ENCODE measurements at regions not wholly inside any gene's neighbourhood (a gene's known extent, or its start where the extent isn't known, plus 50 kb on each side); places are given as distances from the start of the nearest gene placed in this dataset.

GRCh38 chr4:158007566-158007965 is 165.3 kb downstream of the GASK1B start:
- no peak for DNase-seq

GRCh38 chr4:158006990-158007389 is 165.8 kb downstream of the GASK1B start:
- no peak for DNase-seq

DNA sequence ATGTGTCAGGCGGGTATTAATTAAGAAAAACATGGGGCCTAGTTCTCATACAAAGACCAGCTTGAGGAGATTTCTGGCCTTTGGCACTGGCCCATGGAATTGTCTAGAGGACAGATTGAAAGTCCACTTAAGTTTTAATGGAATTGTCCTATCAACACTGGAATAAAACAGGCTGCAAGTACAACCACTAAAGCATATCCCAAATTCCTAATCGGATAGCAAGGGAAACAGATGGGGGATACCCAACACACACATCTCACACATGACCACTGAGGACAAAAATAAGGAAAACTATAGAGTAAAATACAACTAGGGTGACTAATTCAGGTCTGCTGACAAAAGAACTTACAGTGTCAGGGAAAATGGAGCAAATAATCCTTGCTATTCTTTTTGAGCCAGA is 167.8 kb downstream of the GASK1B start:
- no peak for DNase-seq

DNA sequence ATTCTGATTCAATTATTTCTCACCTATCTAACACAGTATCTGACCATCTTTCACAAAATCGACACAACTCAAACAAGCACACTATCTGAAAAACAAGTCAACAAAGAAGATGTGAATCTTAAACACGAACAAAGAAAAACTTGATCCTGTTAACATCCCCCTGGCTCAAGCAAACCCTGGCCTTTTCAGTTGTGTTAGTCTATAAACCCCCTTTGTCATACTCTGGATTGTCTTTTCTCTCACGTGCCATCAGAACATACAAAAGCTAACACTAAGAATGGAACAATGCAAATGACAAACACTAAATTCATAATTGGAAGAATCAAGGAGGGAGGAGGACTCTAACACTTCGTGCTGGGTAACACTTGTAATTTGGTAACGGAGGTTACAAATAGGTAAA is 168.7 kb downstream of the GASK1B start:
- DNase-seq, result no peak

DNA sequence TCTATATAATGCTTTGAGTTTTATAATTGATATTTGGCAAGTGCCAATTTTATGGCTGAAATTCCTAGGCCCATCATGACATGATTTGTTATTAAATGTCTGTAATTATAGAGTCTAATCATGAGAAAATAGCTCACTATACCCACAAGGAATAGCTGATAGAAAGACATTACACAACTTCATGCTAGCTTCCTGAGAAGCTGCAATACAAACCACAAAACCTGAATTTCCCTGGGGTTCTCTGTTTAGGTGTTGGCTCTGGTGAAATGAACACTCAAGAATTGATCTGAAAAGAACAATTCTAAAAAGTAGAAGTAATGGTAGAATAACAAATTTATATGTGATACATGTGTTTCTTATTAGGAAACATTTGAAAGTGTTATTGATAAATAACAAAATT is 169.6 kb downstream of the GASK1B start:
- no peak for DNase-seq

- no peak for DNase-seq
Observed at GRCh38 chr4:158002173-158002572, 170.7 kb downstream of the GASK1B start.

- no peak for DNase-seq
Observed at GRCh38 chr4:158001756-158002155, 171.1 kb downstream of the GASK1B start.

GRCh38 chr4:157999723-158000122 is 173.1 kb downstream of the GASK1B start:
- DNase-seq, result no peak

DNA sequence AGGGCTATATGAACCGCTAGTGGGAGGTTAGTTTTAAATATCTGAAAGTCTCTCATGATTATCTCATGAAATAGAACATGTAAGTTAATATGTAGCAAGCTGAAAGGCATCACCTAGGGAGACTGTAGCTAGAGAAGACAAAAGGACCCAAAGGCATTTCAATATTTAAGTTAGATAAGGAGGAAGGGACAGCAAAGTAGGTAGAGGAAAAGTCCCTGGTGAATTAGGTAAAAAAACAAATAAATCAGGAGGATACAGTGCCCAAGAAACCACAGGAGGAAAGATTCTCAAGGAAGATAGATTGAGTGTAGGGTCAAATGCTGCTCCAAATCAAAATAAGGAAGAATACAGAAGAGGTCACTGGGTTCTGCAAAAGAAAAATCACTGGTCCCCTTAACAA is 175.5 kb downstream of the GASK1B start:
- no peak for DNase-seq

DNA sequence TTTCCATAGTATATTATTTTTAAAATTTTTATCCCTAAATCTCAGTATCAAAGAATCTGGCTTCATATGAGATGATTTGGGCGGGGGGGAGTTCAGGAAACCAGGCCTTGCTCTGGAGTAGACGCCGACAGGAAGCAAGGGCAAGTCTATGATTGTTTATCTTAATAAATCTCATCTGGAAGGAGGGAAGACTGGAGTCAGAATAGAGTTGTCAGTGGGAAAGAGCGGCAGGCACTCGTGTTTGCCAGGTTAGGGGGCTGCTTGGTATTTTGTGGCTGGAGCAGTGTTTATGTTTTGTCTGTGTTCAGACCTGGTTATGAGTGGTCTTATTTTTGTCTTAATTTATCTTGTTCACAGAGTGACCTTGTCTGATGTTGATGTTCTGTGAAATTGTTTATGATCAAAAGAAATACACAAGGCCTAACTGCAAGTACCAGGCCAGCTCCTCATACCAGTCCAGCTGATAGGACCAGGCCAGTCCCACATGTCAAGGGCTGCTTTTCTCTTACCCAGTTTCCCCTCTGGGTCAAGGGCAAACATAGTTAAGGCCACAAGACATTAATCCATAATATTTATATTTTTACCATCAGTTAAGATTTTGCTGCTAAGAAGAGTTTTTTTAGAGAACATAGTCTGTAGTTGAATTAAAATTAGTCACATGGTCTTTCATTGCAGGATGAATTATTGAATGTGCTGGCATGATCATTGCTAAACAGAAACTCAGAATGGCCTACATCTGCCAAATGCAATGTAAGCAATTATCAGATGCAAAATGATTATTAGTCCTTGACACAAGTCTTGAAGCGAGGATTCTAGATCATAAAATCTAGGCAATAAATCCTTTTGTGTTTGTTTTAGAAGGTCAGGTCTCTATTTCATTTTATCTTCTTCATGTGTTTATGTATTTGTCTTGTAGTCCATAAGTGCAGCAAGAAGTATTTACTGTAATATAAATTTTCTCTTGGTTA is 176.5 kb downstream of the GASK1B start:
- DNase-seq, result no peak

- DNase-seq, result no peak
Observed at GRCh38 chr4:157994863-157995262, 178.0 kb downstream of the GASK1B start.

DNA sequence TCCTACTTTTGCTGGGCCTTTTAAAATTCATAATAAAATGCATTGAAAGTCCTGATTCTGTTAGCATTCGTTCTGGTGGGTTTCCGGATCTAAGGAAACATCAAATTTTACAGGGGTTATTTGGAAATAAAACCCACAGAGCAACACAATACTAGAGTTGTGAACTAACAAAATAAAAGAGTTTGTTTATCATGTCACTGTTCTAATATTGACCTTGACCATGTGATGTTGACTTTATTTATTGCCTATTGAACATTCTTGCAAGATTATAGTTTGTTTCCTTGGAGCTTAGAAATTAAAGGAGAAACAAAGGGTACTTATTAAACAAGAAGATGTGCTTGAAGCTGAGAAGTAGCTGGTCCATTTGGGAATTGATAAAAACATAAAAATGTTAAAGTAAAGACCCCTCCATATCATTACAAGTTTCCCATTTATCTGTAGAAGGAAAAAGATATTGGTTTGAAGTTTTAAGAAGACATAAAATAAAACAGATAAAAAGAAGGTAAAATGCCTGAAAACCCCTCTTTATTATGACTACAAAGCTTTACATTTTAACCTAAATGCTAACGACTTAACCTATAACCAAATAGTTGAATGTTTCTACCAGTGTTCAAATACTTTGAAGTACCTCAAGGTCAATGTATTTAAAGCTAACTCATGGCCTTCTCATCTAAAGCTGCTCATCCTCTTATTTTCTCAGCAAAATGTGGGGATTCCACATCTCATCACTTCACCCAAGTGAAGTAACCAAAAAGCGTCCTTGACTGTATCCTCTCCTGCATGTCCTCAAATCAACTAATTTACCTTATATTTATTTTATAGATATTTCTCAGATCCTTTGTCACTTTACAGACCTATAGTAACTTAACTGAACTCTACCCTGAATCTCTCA is 179.6 kb downstream of the GASK1B start:
- no peak for DNase-seq

GRCh38 chr4:157992038-157992705 is 180.7 kb downstream of the GASK1B start:
- peak; percentile 78 for DNase-seq

- no peak for DNase-seq
Observed at GRCh38 chr4:157988641-157989040, 184.2 kb downstream of the GASK1B start.

DNA sequence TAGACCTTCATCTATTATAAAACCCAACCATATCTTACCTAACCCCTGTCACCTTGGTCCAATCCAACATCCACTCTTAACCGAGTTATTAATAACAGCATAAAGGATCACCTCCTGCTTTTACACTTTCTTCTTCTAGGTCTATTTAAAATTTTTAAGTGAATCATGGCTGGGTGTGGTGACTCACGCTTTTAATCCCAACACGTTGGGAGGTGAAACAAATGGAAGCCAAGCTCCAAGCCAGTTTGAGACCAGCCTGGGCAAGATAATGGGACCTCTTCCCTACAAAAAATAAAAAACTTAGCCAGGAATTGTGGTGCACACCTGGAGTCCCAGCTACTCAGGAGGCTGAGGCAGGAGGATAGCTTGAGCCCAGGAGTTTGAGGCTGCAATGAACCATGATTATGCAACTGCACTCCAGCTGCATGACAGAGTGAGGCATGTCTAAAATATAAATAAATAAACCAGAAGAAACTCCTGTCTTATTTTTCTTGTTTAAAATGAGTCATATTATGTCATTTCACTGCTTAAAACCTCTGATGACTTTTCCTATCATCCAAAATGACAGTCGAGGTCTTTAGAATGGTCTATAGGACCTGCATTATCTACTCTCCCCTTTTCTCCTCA is 188.4 kb downstream of the GASK1B start:
- no peak for DNase-seq

GRCh38 chr4:157983300-157983699 is 189.5 kb downstream of the GASK1B start:
- DNase-seq, result no peak

- no peak for DNase-seq
Observed at GRCh38 chr4:157980158-157980557, 192.7 kb downstream of the GASK1B start.

DNA sequence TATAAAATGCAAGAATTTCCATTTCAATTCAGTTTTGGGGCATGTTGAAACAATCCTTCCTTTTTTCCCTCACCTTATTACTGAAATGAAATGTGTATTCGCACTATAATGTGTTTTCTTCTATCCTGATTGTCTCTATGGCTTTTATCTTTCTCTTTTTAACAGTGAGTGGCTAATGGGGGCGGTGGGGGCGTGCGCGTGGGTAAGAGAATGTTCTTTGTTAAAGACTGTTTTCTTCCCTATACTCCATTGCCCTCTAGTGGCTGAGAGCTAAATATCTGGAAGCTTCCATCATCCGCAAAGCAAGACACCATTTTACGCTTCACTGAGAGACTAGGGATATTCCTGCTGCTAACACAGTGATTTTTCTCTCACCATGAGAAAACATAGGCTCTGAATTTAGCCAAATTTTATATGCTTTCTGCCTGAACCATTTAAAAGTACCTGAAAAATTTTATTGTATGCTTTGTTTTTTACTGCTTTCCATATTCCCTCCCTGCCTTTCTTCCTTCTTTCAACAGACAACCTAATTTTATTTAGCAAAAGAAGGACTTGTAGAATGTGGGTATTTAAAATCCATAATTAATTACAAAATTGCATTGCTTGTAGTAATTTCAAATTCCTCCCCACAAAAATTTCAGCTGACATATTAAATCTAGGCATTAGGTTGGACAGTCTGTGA is 194.0 kb downstream of the GASK1B start:
- peak; percentile 88 for DNase-seq

DNA sequence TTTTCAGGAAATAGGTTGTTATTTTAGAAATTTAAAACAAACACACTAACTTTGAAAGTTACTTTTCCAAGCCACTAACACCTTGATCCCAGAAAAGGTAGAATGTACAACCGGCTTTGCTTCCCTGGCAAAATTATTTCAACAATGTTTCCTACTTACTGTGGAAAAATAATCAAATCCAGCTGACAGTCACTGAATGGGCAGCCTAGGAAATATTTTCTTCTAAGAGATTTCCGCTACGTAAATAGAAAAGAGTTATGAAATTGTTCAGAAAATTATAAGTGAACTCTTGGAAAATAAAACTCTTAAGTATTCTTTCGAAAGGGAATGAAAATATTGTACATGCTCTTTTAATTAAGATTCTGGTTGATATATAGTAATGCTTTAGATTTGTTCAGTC is 195.7 kb downstream of the GASK1B start:
- no peak for DNase-seq

DNA sequence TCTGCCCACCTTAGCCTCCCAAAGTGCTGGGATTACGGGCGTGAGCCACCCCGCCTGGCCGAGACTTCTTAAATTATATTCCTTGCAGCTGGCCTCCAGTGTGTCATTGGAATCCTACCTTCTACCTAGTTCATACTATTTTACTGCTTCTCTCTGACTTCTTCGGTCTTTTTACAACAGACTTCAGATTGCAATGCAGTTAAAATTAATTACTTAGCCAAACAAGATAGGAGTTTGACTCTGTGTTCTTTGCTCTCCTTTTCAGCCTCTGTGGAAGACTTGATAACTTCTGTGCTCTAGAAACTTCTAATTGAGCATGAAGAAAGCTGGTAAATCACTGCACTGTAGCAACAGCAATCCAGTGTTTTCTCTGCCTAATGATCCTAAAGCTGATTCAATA is 199.5 kb downstream of the GASK1B start:
- DNase-seq, result no peak

DNA sequence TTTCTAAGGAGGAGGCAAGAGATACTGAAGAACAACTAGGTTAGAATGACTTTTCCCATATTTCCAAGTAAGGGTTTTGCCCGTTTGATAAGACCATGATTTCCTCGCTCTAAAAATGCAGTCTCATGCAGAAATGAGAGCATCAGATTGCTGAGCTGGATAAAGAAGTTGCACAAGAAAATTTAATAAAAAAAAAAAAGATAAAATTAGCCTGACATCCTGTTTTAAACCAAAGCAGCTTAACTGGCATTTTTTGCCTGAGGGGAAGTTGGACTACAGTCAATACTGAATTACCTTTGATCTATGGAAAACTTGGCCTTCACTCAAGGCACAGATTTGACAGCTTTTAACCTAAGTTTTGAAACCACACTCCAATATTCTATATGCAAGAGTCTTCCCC is 208.4 kb downstream of the GASK1B start:
- DNase-seq, result no peak
